H1 (cell line): ENCODE measurements at regions not wholly inside any gene's neighbourhood (a gene's known extent, or its start where the extent isn't known, plus 50 kb on each side); places are given as distances from the start of the nearest gene placed in this dataset.

Experiments used
- CTCF ChIA-PET: fragments of 300-600 bp; sonication (Branson Sonifier 250); formaldehyde crosslinking; loops from one replicate; lab custom pipeline; 2021; ENCODE audit not compliant: partially characterized antibody; lab: Charles Lee
- POLR2A ChIA-PET: fragments of 300-600 bp; sonication (Branson Sonifier 250); formaldehyde crosslinking; loops from one replicate; lab custom pipeline; 2021; ENCODE audit warnings: inconsistent platforms; ENCODE audit not compliant: partially characterized antibody; lab: Charles Lee
- DNase-seq, 2 experiments: peaks; one replicate each; pipeline versions ENCODE4 v3.0.0 to v3.0.0-alpha.2; 2010 to 2022; ENCODE audit warnings: low spot score in 2 of 2, low read depth in 1 of 2, mixed read lengths in 1 of 2
- FAIRE-seq: peaks from 2 replicates; lab custom pipeline; 2011; peaks lifted over from hg19 to GRCh38; lab: Jason Lieb, UNC
- H2AFZ ChIP-seq: 2 replicates; pipeline ENCODE4 v1.8.1; 2012; ENCODE audit warnings: low read length, inconsistent platforms
- H2AK5ac ChIP-seq: 2 replicates; pipeline ENCODE4 v1.6.1; 2013; ENCODE audit warnings: low read depth, low read length
- H2BK120ac ChIP-seq: replicated peaks from 2 replicates; pipeline ENCODE3; 2013; ENCODE audit warnings: low read depth, low read length, inconsistent platforms
- H2BK12ac ChIP-seq: 2 replicates; pipeline ENCODE4 v1.6.1; 2013; ENCODE audit warnings: low read depth, low read length
- H2BK15ac ChIP-seq: 2 replicates; pipeline ENCODE4 v1.6.1; 2013; ENCODE audit warnings: low read length
- H2BK20ac ChIP-seq: 2 replicates; pipeline ENCODE4 v1.6.1; 2013; ENCODE audit warnings: low read length
- H2BK5ac ChIP-seq: 2 replicates; pipeline ENCODE4 v1.6.1; 2013; ENCODE audit warnings: low read depth, low read length
- H3K14ac ChIP-seq: 2 replicates; pipeline ENCODE4 v1.6.1; 2013; ENCODE audit warnings: inconsistent platforms; ENCODE audit not compliant: insufficient read length
- H3K18ac ChIP-seq: 2 replicates; pipeline ENCODE4 v1.6.1; 2013; ENCODE audit warnings: low read length; ENCODE audit errors: extremely low read depth
- H3K23ac ChIP-seq: 2 replicates; pipeline ENCODE4 v1.6.1; 2013; ENCODE audit warnings: inconsistent platforms; ENCODE audit not compliant: insufficient read length
- H3K23me2 ChIP-seq: 2 replicates; pipeline ENCODE4 v1.6.1; 2013; ENCODE audit warnings: low read depth, low read length
- H3K27ac ChIP-seq: 2 replicates; pipeline ENCODE4 v1.6.1; 2011; ENCODE audit warnings: low read depth, low read length, inconsistent platforms
- H3K27me3 ChIP-seq, 4 experiments: replicated peaks in 1 of 4; 1 replicate in 1 of 4; 2 replicates in 3 of 4; pipeline versions ENCODE4 v1.6.1 to v1.8.1; 2011 to 2013; ENCODE audit warnings: low read length in 3 of 4, mild to moderate bottlenecking in 3 of 4, inconsistent platforms in 2 of 4, mixed read lengths in 2 of 4, moderate library complexity in 1 of 4; ENCODE audit not compliant: control insufficient read depth in 3 of 4, insufficient read depth in 3 of 4; ENCODE audit errors: extremely low read depth in 1 of 4
- H3K36me3 ChIP-seq, 4 experiments: 2 replicates each; pipeline versions ENCODE4 v1.6.1 to v1.8.1; 2011 to 2013; ENCODE audit warnings: mild to moderate bottlenecking in 4 of 4, low read length in 3 of 4, moderate library complexity in 2 of 4, control low read depth in 1 of 4, inconsistent platforms in 1 of 4; ENCODE audit not compliant: insufficient read depth in 4 of 4, control insufficient read depth in 2 of 4
- H3K4ac ChIP-seq: replicated peaks from 2 replicates; pipeline ENCODE3; 2013; ENCODE audit warnings: low read length, low read depth, mixed read lengths, inconsistent platforms; ENCODE audit not compliant: insufficient read length
- H3K4me1 ChIP-seq, 4 experiments: replicated peaks in 1 of 4; 1 replicate in 1 of 4; 2 replicates in 3 of 4; pipeline versions ENCODE4 v1.6.1 to v1.8.1; 2011 to 2013; ENCODE audit warnings: low read length in 3 of 4, inconsistent platforms in 2 of 4, mixed read lengths in 1 of 4; ENCODE audit not compliant: insufficient read depth in 4 of 4, control insufficient read depth in 3 of 4
- H3K4me2 ChIP-seq, 2 experiments: 2 replicates each; pipeline versions ENCODE4 v1.6.1 to v1.8.1; 2011 to 2013; ENCODE audit warnings: low read depth in 2 of 2, low read length in 2 of 2, control low read depth in 1 of 2, inconsistent platforms in 1 of 2, mild to moderate bottlenecking in 1 of 2; ENCODE audit not compliant: insufficient read depth in 1 of 2
- H3K4me3 ChIP-seq, 4 experiments: fragments of 200-600, 300-600 bp in 1 of 4; sonication (generic), shearing (Covaris generic), sonication (Bioruptor Twin) in 1 of 4; 2 replicates each; pipeline versions ENCODE4 v1.5.1 to v1.8.1; 2011 to 2016; ENCODE audit warnings: low read length in 4 of 4, low read depth in 3 of 4, control low read depth in 2 of 4, inconsistent platforms in 2 of 4, mild to moderate bottlenecking in 2 of 4, mixed read lengths in 1 of 4, moderate library complexity in 1 of 4; ENCODE audit not compliant: insufficient read depth in 2 of 4; ENCODE audit errors: extremely low read depth in 1 of 4
- H3K56ac ChIP-seq: replicated peaks from 2 replicates; pipeline ENCODE3; 2013; ENCODE audit warnings: low read depth, mild to moderate bottlenecking, mixed read lengths, low read length, inconsistent platforms; ENCODE audit not compliant: insufficient read length
- H3K79me1 ChIP-seq: 2 replicates; pipeline ENCODE4 v1.6.1; 2013; ENCODE audit warnings: low read depth, low read length, control low read depth
- H3K79me2 ChIP-seq, 2 experiments: 2 replicates each; pipeline versions ENCODE4 v1.6.1 to v1.8.1; 2012 to 2013; ENCODE audit warnings: low read length in 2 of 2, mild to moderate bottlenecking in 2 of 2, inconsistent platforms in 1 of 2; ENCODE audit not compliant: insufficient read depth in 2 of 2, control insufficient read depth in 1 of 2
- H3K9ac ChIP-seq, 4 experiments: replicated peaks in 1 of 4; 1 replicate in 1 of 4; 2 replicates in 3 of 4; pipeline versions ENCODE4 v1.6.1 to v1.8.1; 2011 to 2013; ENCODE audit warnings: low read depth in 3 of 4, low read length in 3 of 4, control low read depth in 2 of 4, mild to moderate bottlenecking in 2 of 4, moderate library complexity in 2 of 4, inconsistent platforms in 1 of 4; ENCODE audit errors: extremely low read depth in 1 of 4
- H3K9me3 ChIP-seq, 2 experiments: 2 replicates each; pipeline versions ENCODE4 v1.6.1 to v1.8.1; 2012 to 2013; ENCODE audit warnings: mild to moderate bottlenecking in 2 of 2, moderate library complexity in 2 of 2, control low read depth in 1 of 2, inconsistent platforms in 1 of 2, low read depth in 1 of 2, low read length in 1 of 2, mixed read lengths in 1 of 2; ENCODE audit not compliant: insufficient read depth in 2 of 2
- H4K20me1 ChIP-seq, 2 experiments: replicated peaks in 1 of 2; 2 replicates each; pipeline versions ENCODE3 to v1.8.1; 2011 to 2013; ENCODE audit warnings: inconsistent platforms in 2 of 2, low read length in 2 of 2, mild to moderate bottlenecking in 1 of 2; ENCODE audit not compliant: insufficient read depth in 2 of 2, control insufficient read depth in 1 of 2
- H4K5ac ChIP-seq: 2 replicates; pipeline ENCODE4 v1.6.1; 2013; ENCODE audit warnings: low read length, low read depth, mixed read lengths, inconsistent platforms; ENCODE audit not compliant: insufficient read length
- H4K8ac ChIP-seq: 2 replicates; pipeline ENCODE4 v1.8.0; 2013; ENCODE audit warnings: mild to moderate bottlenecking, moderate library complexity, low read length, inconsistent platforms; ENCODE audit not compliant: insufficient read depth; ENCODE audit errors: extremely low read depth
- H4K91ac ChIP-seq: replicated peaks from 2 replicates; pipeline ENCODE3; 2013; ENCODE audit warnings: low read length, mixed read lengths, inconsistent platforms; ENCODE audit not compliant: insufficient read length
- CEBPB ChIP-seq: IDR thresholded peaks from 2 replicates; pipeline ENCODE4 v1.6.1; 2012; ENCODE audit warnings: low read depth, low read length
- E2F6 ChIP-seq: IDR thresholded peaks from 2 replicates; pipeline ENCODE4 v1.6.1; 2012; ENCODE audit warnings: inconsistent platforms
- EGR1 ChIP-seq: IDR thresholded peaks from 2 replicates; pipeline ENCODE4 v1.6.1; 2011; ENCODE audit warnings: low read depth, low read length, borderline replicate concordance
- GTF2F1 ChIP-seq: IDR thresholded peaks from 2 replicates; pipeline ENCODE4 v1.6.1; 2012; ENCODE audit warnings: low read depth, low read length, improper control_type of control experiment, borderline replicate concordance
- JUN ChIP-seq: IDR thresholded peaks from 2 replicates; pipeline ENCODE4 v1.6.1; 2011; ENCODE audit warnings: low read depth, mild to moderate bottlenecking, improper control_type of control experiment, low read length
- NRF1 ChIP-seq: IDR thresholded peaks from 2 replicates; pipeline ENCODE4 v1.6.1; 2011; ENCODE audit warnings: mild to moderate bottlenecking, low read depth, low read length, improper control_type of control experiment
- RXRA ChIP-seq: IDR thresholded peaks from 2 replicates; pipeline ENCODE4 v1.6.1; 2011; ENCODE audit warnings: low read depth, mild to moderate bottlenecking, low read length, moderate library complexity; ENCODE audit not compliant: insufficient read depth
- SP1 ChIP-seq: IDR thresholded peaks from 2 replicates; pipeline ENCODE4 v1.6.1; 2011; ENCODE audit warnings: low read depth, low read length
- SP4 ChIP-seq: IDR thresholded peaks from 2 replicates; pipeline ENCODE4 v1.6.1; 2012; ENCODE audit warnings: low read length, inconsistent platforms
- TAF7 ChIP-seq: optimal IDR thresholded peaks from 2 replicates; pipeline ENCODE3; 2011; ENCODE audit warnings: low read depth, mild to moderate bottlenecking, inconsistent platforms, low read length, moderate library complexity, borderline replicate concordance
- TCF12 ChIP-seq: IDR thresholded peaks from 2 replicates; pipeline ENCODE4 v1.6.1; 2011; ENCODE audit warnings: low read depth, mild to moderate bottlenecking, low read length
- ZNF274 ChIP-seq: IDR thresholded peaks from 2 replicates; pipeline ENCODE4 v1.7.0; 2012; ENCODE audit warnings: low read length, borderline replicate concordance; ENCODE audit errors: extremely low read depth
- WGBS, 2 experiments: shearing (Covaris generic) in 1 of 2; methylation state at CpG; one replicate each; pipeline versions ENCODE4 v1.1.6 to v1.1.7; 2013 to 2015; ENCODE audit warnings: low lambda C conversion rate in 2 of 2, mixed read lengths in 2 of 2, inconsistent platforms in 1 of 2, low coverage in 1 of 2, missing lambda C conversion rate in 1 of 2; ENCODE audit not compliant: insufficient replicate concordance in 2 of 2, insufficient coverage in 1 of 2, insufficient read length in 1 of 2; ENCODE audit errors: extremely low coverage in 1 of 2, missing lambda C conversion rate in 1 of 2; 5-methylcytosine and 5-hydroxymethylcytosine counted together
- TF ChIP-seq, protein P1 (sequence below): IDR thresholded peaks from 2 replicates; pipeline ENCODE4 v1.6.1; 2011; ENCODE audit warnings: low read length, improper control_type of control experiment

- ChIA-PET CTCF (no interaction called here), POLR2A (no interaction called here)
- no peaks in the 10 kb centered on the region; the same call in 1 of the 2 replicates for H3K23me2 ChIP-seq
- no peak overlapping the region for H4K91ac ChIP-seq
- 98% methylated on average over 3 of the region's 3 CpGs; no CpG with 5 or more reads in 1 of the 2 experiments for WGBS, 2 experiments
- no peaks in the 10 kb centered on the region for H4K20me1 ChIP-seq
- no peak overlapping the region for H3K4me3 ChIP-seq
- FAIRE-seq (no peak), DNase-seq (no peak)
- no peak overlapping the region for H4K8ac ChIP-seq
- H3K23ac ChIP-seq: no peak overlapping the region
- no peak overlapping the region for H3K4ac ChIP-seq
- no peak overlapping the region for H2BK120ac ChIP-seq
- H2AFZ ChIP-seq: no peak overlapping the region
- H3K14ac ChIP-seq: no peak overlapping the region
- no peak overlapping the region for H3K9ac ChIP-seq
- H3K9me3 ChIP-seq: no peaks in the 10 kb centered on the region
- H3K56ac ChIP-seq: no peak overlapping the region
- H3K4me1 ChIP-seq: no peaks in the 10 kb centered on the region
- H3K18ac ChIP-seq: no peak overlapping the region
- H3K27ac ChIP-seq: no peak overlapping the region
- peaks cover 0 to under 1% (median 0%) of the 10 kb centered on the region in 4 experiments; a peak in 1 of 7 replicates for H3K27me3 ChIP-seq
- H2BK12ac ChIP-seq: no peak overlapping the region
- TF ChIP-seq RXRA (no peak), JUN (no peak), SP4 (no peak), GTF2F1 (no peak), NRF1 (no peak), CEBPB (no peak), TCF12 (no peak), E2F6 (no peak), ZNF274 (no peak), EGR1 (no peak), SP1 (no peak), TAF7 (no peak)
- TF ChIP-seq, protein P1, sequence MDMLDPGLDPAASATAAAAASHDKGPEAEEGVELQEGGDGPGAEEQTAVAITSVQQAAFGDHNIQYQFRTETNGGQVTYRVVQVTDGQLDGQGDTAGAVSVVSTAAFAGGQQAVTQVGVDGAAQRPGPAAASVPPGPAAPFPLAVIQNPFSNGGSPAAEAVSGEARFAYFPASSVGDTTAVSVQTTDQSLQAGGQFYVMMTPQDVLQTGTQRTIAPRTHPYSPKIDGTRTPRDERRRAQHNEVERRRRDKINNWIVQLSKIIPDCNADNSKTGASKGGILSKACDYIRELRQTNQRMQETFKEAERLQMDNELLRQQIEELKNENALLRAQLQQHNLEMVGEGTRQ: no peak
- no peak overlapping the region for H2AK5ac ChIP-seq
- H2BK20ac ChIP-seq: no peak overlapping the region
- H3K36me3 ChIP-seq: no peaks in the 10 kb centered on the region
- no peak overlapping the region for H4K5ac ChIP-seq
- H3K4me2 ChIP-seq: no peak overlapping the region
- no peak overlapping the region for H2BK5ac ChIP-seq
- H2BK15ac ChIP-seq: no peak overlapping the region
- H3K79me2 ChIP-seq: no peaks in the 10 kb centered on the region
- H3K79me1 ChIP-seq: no peaks in the 10 kb centered on the region
These were observed 622.6 kb upstream of the ATP2B1 start for GRCh38 chr12:90331262-90331661.
